ENCODE measurements at regions not wholly inside any gene's neighbourhood (a gene's known extent, or its start where the extent isn't known, plus 50 kb on each side); places are given as distances from the start of the nearest gene placed in this dataset.

- H3K27ac ChIP-seq = no peak overlapping the region
- H3K4me3 ChIP-seq = no peak overlapping the region
These were observed 66.7 kb upstream of the EZH2 start for GRCh38 chr7:148950806-148951205.

GRCh38 chr7:148944935-148945934 lies 61.1 kb upstream of the EZH2 start:
- Histone ChIP-seq H3K27ac (no peak overlapping the region), H3K4me3 (no peak overlapping the region)

- peak overlapping the region in 20 of 21 experiments; percentile 62 to 97 (median 92) for H3K27ac ChIP-seq
- peak overlapping the region; percentile 64 to 87 (median 74) for H3K4me3 ChIP-seq
These were observed 57.6 kb upstream of the EZH2 start for GRCh38 chr7:148941598-148942275.

- peak overlapping the region; percentile 64 to 87 (median 74) for H3K4me3 ChIP-seq
- peak overlapping the region; percentile 51 to 97 (median 91) for H3K27ac ChIP-seq
These were observed 56.9 kb upstream of the EZH2 start for GRCh38 chr7:148940702-148941597.

GRCh38 chr7:148939128-148939755 lies 55.2 kb upstream of the EZH2 start:
- no peak overlapping the region for H3K4me3 ChIP-seq
- H3K27ac ChIP-seq = no peak overlapping the region

- Histone ChIP-seq H3K4me3 (no peak overlapping the region), H3K27ac (no peak overlapping the region)
These were observed 51.4 kb upstream of the EZH2 start for GRCh38 chr7:148935451-148935850.

Measured in skin epidermis (tissue), 12 donors.